ENCODE measurements at regions not wholly inside any gene's neighbourhood (a gene's known extent, or its start where the extent isn't known, plus 50 kb on each side); places are given as distances from the start of the nearest gene placed in this dataset.
"Not testable (repeated sequence)": the region's sequence is repeated elsewhere in the genome, so short reads cannot be mapped to it uniquely, and the experiment has no call there.

- H3K4me3 ChIP-seq (ENCODE audit: low read depth, low read length) = no peak overlapping the region
- no peak for TF ChIP-seq CTCF (IDR thresholded peaks at IDR 0.05; ENCODE audit: insufficient read depth, low read depth, low read length)
- DNase-seq (ENCODE audit: low read depth) = no peak
These were observed 769.0 kb downstream of the KCNJ2 start for GRCh38 chr17:70938336-70938735.

GRCh38 chr17:70945386-70945785 lies 776.1 kb downstream of the KCNJ2 start:
- no peak overlapping the region for H3K4me3 ChIP-seq (ENCODE audit: low read depth, low read length)
- no peak for TF ChIP-seq CTCF (IDR thresholded peaks at IDR 0.05; ENCODE audit: insufficient read depth, low read depth, low read length)
- no peak for DNase-seq (ENCODE audit: low read depth)

- no peak for TF ChIP-seq CTCF (IDR thresholded peaks at IDR 0.05; ENCODE audit: insufficient read depth, low read depth, low read length)
- H3K4me3 ChIP-seq (ENCODE audit: low read depth, low read length) = no peak overlapping the region
- no peak for DNase-seq (ENCODE audit: low read depth)
These were observed 777.9 kb downstream of the KCNJ2 start for GRCh38 chr17:70947215-70947614.

GRCh38 chr17:70947636-70948565 lies 778.6 kb downstream of the KCNJ2 start:
- DNase-seq (ENCODE audit: low read depth) = no peak
- H3K4me3 ChIP-seq (ENCODE audit: low read depth, low read length) = no peak overlapping the region
- TF ChIP-seq CTCF (IDR thresholded peaks at IDR 0.05; ENCODE audit: insufficient read depth, low read depth, low read length) = no peak

- DNase-seq (ENCODE audit: low read depth) = not testable (repeated sequence)
These were observed 783.8 kb downstream of the KCNJ2 start for GRCh38 chr17:70953140-70953539.

GRCh38 chr17:70955441-70955840 lies 786.1 kb downstream of the KCNJ2 start:
- no peak for DNase-seq (ENCODE audit: low read depth)
- no peak overlapping the region for H3K4me3 ChIP-seq (ENCODE audit: low read depth, low read length)
- no peak for TF ChIP-seq CTCF (IDR thresholded peaks at IDR 0.05; ENCODE audit: insufficient read depth, low read depth, low read length)

More at GRCh38 chr17:70953140-70953539, 783.8 kb downstream of the KCNJ2 start:
- H3K4me3 ChIP-seq (ENCODE audit: low read depth, low read length) = not testable (repeated sequence)

- TF ChIP-seq CTCF (IDR thresholded peaks at IDR 0.05; ENCODE audit: insufficient read depth, low read depth, low read length) = no peak
- DNase-seq (ENCODE audit: low read depth) = no peak
- H3K4me3 ChIP-seq (ENCODE audit: low read depth, low read length) = no peak overlapping the region
These were observed 787.4 kb downstream of the KCNJ2 start for GRCh38 chr17:70956726-70957125.

Measured in fibroblast of villous mesenchyme (primary cell).